T47D (cell line): ENCODE measurements at regions not wholly inside any gene's neighbourhood (a gene's known extent, or its start where the extent isn't known, plus 50 kb on each side); places are given as distances from the start of the nearest gene placed in this dataset.

Experiments used
- DNase-seq, 2 experiments: peaks; one replicate each; pipeline versions ENCODE4 v3.0.0 to v3.0.0-alpha.2; 2011 to 2012; ENCODE audit warnings: low read depth in 1 of 2, low spot score in 1 of 2
- JUND ChIP-seq: IDR thresholded peaks from 2 replicates; pipeline ENCODE4 v1.6.1; 2012; ENCODE audit warnings: low read depth
- in situ Hi-C: cut with HindIII; loops from 2 replicates; pipeline ENCODE4 v1.10.0; 2016; ENCODE audit warnings: low sequenced_read_pairs, low pct_unique_long_range_greater_than_20kb

- no peak for DNase-seq
- in situ Hi-C loops, result no loop called here
- no peak for TF ChIP-seq JUND
Measured at GRCh38 chr14:37946819-37947218, 260.9 kb upstream of the SSTR1 start.

- in situ Hi-C loops, result no loop called here
- no peak for DNase-seq
- no peak for TF ChIP-seq JUND
Measured at GRCh38 chr14:37948266-37948665, 259.4 kb upstream of the SSTR1 start.

- in situ Hi-C loops, result no loop called here
- DNase-seq, result no peak
Measured at GRCh38 chr14:37968664-37969240, 239.0 kb upstream of the SSTR1 start.

GRCh38 chr14:37969511-37969979 is 238.2 kb upstream of the SSTR1 start:
- in situ Hi-C loops, result no loop called here
- no peak for DNase-seq
- TF ChIP-seq JUND, result no peak

More at GRCh38 chr14:37968664-37969240, 239.0 kb upstream of the SSTR1 start:
- TF ChIP-seq JUND, result no peak

- TF ChIP-seq JUND, result no peak
- no peak for DNase-seq
- in situ Hi-C loops, result no loop called here
Measured at GRCh38 chr14:37970696-37971095, 237.0 kb upstream of the SSTR1 start.

- no peak for DNase-seq
- in situ Hi-C loops, result no loop called here
- TF ChIP-seq JUND, result no peak
Measured at GRCh38 chr14:37972941-37973887, 234.5 kb upstream of the SSTR1 start.

GRCh38 chr14:37974421-37974820 is 233.3 kb upstream of the SSTR1 start:
- TF ChIP-seq JUND, result no peak
- in situ Hi-C loops, result no loop called here
- DNase-seq, result no peak

GRCh38 chr14:37977481-37977880 is 230.2 kb upstream of the SSTR1 start:
- DNase-seq, result no peak
- in situ Hi-C loops, result no loop called here
- no peak for TF ChIP-seq JUND

GRCh38 chr14:37985826-37986470 is 221.8 kb upstream of the SSTR1 start:
- DNase-seq, result peak in 1 of 2 experiments; percentile 82
- in situ Hi-C loops, result no loop called here
- no peak for TF ChIP-seq JUND

GRCh38 chr14:37988472-37988871 is 219.2 kb upstream of the SSTR1 start:
- no peak for TF ChIP-seq JUND
- DNase-seq, result no peak
- in situ Hi-C loops, result no loop called here

- no peak for DNase-seq
- TF ChIP-seq JUND, result no peak
- in situ Hi-C loops, result no loop called here
Measured at GRCh38 chr14:37991027-37991426, 216.7 kb upstream of the SSTR1 start.

GRCh38 chr14:37992499-37992898 is 215.2 kb upstream of the SSTR1 start:
- DNase-seq, result no peak
- no peak for TF ChIP-seq JUND
- in situ Hi-C loops, result no loop called here
